ENCODE measurements at regions not wholly inside any gene's neighbourhood (a gene's known extent, or its start where the extent isn't known, plus 50 kb on each side); places are given as distances from the start of the nearest gene placed in this dataset.

DNA sequence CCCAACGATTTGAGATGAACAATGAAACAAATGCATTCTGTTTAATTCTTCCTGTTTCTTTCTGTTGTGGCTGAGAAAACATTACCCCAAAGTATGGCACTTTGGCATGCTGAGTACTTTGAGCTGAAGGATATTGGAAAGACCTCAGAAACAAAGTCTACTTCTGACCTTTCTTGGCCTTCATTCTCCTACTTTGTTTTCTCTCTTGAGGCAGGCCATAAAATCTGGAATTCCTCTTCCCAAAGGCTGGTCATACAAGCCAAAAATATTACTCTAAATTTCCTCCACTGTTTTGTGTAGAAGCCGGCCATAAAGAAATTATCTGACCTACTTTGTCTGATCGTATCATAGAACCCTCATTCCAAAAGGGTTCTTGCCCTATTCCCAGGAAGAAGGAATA is 1048.2 kb downstream of the TECRL start:
- Histone ChIP-seq H3K4me2 (no peak overlapping the region), H3K27ac (ENCODE audit: low read depth) (no peak overlapping the region), H3K27me3 (ENCODE audit: insufficient read depth) (no peaks in the 10 kb centered on the region), H4K20me1 (replicated peaks; ENCODE audit: insufficient read depth) (no peaks in the 10 kb centered on the region), H3K9me2 (ENCODE audit: insufficient read depth) (no peaks in the 10 kb centered on the region), H3K36me3 (ENCODE audit: insufficient read depth) (no peaks in the 10 kb centered on the region), H2AFZ (no peak overlapping the region), H3K79me2 (replicated peaks; ENCODE audit: insufficient read depth) (no peaks in the 10 kb centered on the region), H3K4me3 (no peak overlapping the region), H3F3A (replicated peaks; ENCODE audit: low read depth) (no peaks in the 10 kb centered on the region), H3K4me1 (ENCODE audit: insufficient read depth) (peaks cover 9% of the 10 kb centered on the region; the same call in 1 of the 2 replicates)
- TF ChIP-seq STAT1 (IDR thresholded peaks at IDR 0.05; ENCODE audit: unreplicated experiment) (no peak), EZH2phosphoT487 (IDR thresholded peaks at IDR 0.05; ENCODE audit: unreplicated experiment) (no peak), POLR2AphosphoS5 (IDR thresholded peaks at IDR 0.05; ENCODE audit: low read depth) (no peak), JUNB (IDR thresholded peaks at IDR 0.05; ENCODE audit: unreplicated experiment) (no peak), EZH2 (IDR thresholded peaks at IDR 0.05; ENCODE audit: low read depth, unreplicated experiment) (no peak)
- Mint-ChIP-seq H3K9me3 (no peaks in the 10 kb centered on the region), H3K4me3 (no peak overlapping the region), H3K36me3 (ENCODE audit: low read depth) (no peaks in the 10 kb centered on the region), H3K4me1 (peaks cover 6% of the 10 kb centered on the region; the same call in 2 of the 3 replicates), H3K27ac (no peak overlapping the region), H3K27me3 (ENCODE audit: insufficient read depth, low read depth, poor library complexity) (no peaks in the 10 kb centered on the region)
- DNase-seq (ENCODE audit: low spot score): no peak
- no peak for ATAC-seq

DNA sequence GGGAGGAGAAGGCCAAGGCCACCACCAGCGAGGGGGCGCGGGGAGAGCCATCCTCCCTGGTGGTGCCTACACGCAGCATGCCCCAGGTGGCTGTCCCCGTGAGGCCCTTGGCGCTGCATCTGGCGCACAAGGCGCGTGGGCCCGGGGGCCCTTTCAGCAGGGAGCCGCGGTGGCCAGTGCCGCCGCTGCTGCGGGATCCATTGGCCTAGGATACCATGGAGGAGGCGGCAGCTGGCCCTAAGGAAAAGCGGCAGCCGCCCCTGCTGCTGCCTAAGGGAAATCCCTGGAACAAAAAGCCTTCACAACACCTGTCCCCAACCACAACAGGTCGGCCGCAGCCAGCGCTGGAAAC is 1059.6 kb downstream of the TECRL start:
- Histone ChIP-seq H4K20me1 (replicated peaks; ENCODE audit: insufficient read depth) (no peaks in the 10 kb centered on the region), H3K4me1 (ENCODE audit: insufficient read depth) (no peaks in the 10 kb centered on the region), H3K36me3 (ENCODE audit: insufficient read depth) (peaks cover 22% of the 10 kb centered on the region), H3K27me3 (ENCODE audit: insufficient read depth) (no peaks in the 10 kb centered on the region), H3K9me2 (ENCODE audit: insufficient read depth) (peaks cover 3% of the 10 kb centered on the region; the same call in 1 of the 2 replicates), H3K4me2 (no peak overlapping the region), H3K4me3 (no peak overlapping the region), H2AFZ (no peak overlapping the region), H3F3A (replicated peaks; ENCODE audit: low read depth) (no peaks in the 10 kb centered on the region), H3K79me2 (replicated peaks; ENCODE audit: insufficient read depth) (no peaks in the 10 kb centered on the region), H3K27ac (ENCODE audit: low read depth) (no peak overlapping the region)
- H3K9me3 Mint-ChIP-seq: peaks cover 64% of the 10 kb centered on the region
- no peaks in the 10 kb centered on the region for H3K27me3 Mint-ChIP-seq (ENCODE audit: insufficient read depth, low read depth, poor library complexity)
- H3K36me3 Mint-ChIP-seq (ENCODE audit: low read depth): peaks cover 52% of the 10 kb centered on the region
- no peak overlapping the region for H3K27ac Mint-ChIP-seq
- H3K4me1 Mint-ChIP-seq: no peaks in the 10 kb centered on the region
- DNase-seq (ENCODE audit: low spot score): no peak
- H3K4me3 Mint-ChIP-seq: no peak overlapping the region
- ATAC-seq: no peak
- TF ChIP-seq ETS1 (IDR thresholded peaks at IDR 0.05) (no peak), STAT1 (IDR thresholded peaks at IDR 0.05; ENCODE audit: unreplicated experiment) (no peak), CREB1 (CRISPR knock-in tag; IDR thresholded peaks at IDR 0.05; ENCODE audit: low read depth) (no peak), EZH2phosphoT487 (IDR thresholded peaks at IDR 0.05; ENCODE audit: unreplicated experiment) (no peak), POLR2AphosphoS5 (IDR thresholded peaks at IDR 0.05; ENCODE audit: low read depth) (no peak), EZH2 (IDR thresholded peaks at IDR 0.05; ENCODE audit: low read depth, unreplicated experiment) (no peak)
- TF ChIP-seq, protein P1, sequence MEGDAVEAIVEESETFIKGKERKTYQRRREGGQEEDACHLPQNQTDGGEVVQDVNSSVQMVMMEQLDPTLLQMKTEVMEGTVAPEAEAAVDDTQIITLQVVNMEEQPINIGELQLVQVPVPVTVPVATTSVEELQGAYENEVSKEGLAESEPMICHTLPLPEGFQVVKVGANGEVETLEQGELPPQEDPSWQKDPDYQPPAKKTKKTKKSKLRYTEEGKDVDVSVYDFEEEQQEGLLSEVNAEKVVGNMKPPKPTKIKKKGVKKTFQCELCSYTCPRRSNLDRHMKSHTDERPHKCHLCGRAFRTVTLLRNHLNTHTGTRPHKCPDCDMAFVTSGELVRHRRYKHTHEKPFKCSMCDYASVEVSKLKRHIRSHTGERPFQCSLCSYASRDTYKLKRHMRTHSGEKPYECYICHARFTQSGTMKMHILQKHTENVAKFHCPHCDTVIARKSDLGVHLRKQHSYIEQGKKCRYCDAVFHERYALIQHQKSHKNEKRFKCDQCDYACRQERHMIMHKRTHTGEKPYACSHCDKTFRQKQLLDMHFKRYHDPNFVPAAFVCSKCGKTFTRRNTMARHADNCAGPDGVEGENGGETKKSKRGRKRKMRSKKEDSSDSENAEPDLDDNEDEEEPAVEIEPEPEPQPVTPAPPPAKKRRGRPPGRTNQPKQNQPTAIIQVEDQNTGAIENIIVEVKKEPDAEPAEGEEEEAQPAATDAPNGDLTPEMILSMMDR (conservative IDR thresholded peaks at IDR 0.05; ENCODE audit: low read depth in 2 of 2): no peak
- TF ChIP-seq, protein P2, sequence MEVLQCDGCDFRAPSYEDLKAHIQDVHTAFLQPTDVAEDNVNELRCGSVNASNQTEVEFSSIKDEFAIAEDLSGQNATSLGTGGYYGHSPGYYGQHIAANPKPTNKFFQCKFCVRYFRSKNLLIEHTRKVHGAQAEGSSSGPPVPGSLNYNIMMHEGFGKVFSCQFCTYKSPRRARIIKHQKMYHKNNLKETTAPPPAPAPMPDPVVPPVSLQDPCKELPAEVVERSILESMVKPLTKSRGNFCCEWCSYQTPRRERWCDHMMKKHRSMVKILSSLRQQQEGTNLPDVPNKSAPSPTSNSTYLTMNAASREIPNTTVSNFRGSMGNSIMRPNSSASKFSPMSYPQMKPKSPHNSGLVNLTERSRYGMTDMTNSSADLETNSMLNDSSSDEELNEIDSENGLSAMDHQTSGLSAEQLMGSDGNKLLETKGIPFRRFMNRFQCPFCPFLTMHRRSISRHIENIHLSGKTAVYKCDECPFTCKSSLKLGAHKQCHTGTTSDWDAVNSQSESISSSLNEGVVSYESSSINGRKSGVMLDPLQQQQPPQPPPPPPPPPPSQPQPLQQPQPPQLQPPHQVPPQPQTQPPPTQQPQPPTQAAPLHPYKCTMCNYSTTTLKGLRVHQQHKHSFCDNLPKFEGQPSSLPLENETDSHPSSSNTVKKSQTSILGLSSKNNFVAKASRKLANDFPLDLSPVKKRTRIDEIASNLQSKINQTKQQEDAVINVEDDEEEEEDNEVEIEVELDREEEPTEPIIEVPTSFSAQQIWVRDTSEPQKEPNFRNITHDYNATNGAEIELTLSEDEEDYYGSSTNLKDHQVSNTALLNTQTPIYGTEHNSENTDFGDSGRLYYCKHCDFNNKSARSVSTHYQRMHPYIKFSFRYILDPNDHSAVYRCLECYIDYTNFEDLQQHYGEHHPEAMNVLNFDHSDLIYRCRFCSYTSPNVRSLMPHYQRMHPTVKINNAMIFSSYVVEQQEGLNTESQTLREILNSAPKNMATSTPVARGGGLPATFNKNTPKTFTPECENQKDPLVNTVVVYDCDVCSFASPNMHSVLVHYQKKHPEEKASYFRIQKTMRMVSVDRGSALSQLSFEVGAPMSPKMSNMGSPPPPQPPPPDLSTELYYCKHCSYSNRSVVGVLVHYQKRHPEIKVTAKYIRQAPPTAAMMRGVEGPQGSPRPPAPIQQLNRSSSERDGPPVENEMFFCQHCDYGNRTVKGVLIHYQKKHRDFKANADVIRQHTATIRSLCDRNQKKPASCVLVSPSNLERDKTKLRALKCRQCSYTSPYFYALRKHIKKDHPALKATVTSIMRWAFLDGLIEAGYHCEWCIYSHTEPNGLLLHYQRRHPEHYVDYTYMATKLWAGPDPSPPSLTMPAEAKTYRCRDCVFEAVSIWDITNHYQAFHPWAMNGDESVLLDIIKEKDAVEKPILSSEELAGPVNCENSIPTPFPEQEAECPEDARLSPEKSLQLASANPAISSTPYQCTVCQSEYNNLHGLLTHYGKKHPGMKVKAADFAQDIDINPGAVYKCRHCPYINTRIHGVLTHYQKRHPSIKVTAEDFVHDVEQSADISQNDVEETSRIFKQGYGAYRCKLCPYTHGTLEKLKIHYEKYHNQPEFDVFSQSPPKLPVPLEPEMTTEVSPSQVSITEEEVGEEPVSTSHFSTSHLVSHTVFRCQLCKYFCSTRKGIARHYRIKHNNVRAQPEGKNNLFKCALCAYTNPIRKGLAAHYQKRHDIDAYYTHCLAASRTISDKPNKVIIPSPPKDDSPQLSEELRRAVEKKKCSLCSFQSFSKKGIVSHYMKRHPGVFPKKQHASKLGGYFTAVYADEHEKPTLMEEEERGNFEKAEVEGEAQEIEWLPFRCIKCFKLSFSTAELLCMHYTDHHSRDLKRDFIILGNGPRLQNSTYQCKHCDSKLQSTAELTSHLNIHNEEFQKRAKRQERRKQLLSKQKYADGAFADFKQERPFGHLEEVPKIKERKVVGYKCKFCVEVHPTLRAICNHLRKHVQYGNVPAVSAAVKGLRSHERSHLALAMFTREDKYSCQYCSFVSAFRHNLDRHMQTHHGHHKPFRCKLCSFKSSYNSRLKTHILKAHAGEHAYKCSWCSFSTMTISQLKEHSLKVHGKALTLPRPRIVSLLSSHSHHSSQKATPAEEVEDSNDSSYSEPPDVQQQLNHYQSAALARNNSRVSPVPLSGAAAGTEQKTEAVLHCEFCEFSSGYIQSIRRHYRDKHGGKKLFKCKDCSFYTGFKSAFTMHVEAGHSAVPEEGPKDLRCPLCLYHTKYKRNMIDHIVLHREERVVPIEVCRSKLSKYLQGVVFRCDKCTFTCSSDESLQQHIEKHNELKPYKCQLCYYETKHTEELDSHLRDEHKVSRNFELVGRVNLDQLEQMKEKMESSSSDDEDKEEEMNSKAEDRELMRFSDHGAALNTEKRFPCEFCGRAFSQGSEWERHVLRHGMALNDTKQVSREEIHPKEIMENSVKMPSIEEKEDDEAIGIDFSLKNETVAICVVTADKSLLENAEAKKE (CRISPR knock-in tag; IDR thresholded peaks at IDR 0.05): no peak
